IMR-90 (cell line): ENCODE measurements at regions not wholly inside any gene's neighbourhood (a gene's known extent, or its start where the extent isn't known, plus 50 kb on each side); places are given as distances from the start of the nearest gene placed in this dataset.

Experiments used
- ATAC-seq: fragments of 200-7000 bp; cut with Tn5 transposase; 2 replicates; pipeline ENCODE4 v1.9.1; 2020; ENCODE audit warnings: low read depth, mild to moderate bottlenecking, moderate library complexity
- BruUV-seq: library from RNA; stranded (reverse); fragments of 400-500 nt; replicated peaks from 2 replicates; lab custom pipeline; 2021; lab: Mats Ljungman, UMichigan
- CTCF ChIA-PET: fragments of 300-600 bp; formaldehyde crosslinking; extraction: SDS; loops from one replicate; lab custom pipeline; 2021; ENCODE audit warnings: antibody characterized with exemption; lab: Yijun Ruan, JAX
- POLR2A ChIA-PET: fragments of 300-600 bp; sonication (Branson Sonifier 250); formaldehyde crosslinking; loops from one replicate; lab custom pipeline; 2022; ENCODE audit warnings: antibody characterized with exemption; ENCODE audit not compliant: unreplicated experiment; lab: Charles Lee
- DNase-seq: peaks from one replicate; pipeline ENCODE4 v3.0.0; 2013
- H2AFZ ChIP-seq: replicated peaks from 2 replicates; pipeline ENCODE3; 2013; ENCODE audit warnings: low read length, mild to moderate bottlenecking; ENCODE audit not compliant: poor library complexity
- H2AK5ac ChIP-seq: 2 replicates; pipeline ENCODE4 v1.6.1; 2013; ENCODE audit warnings: low read depth, low read length, inconsistent platforms
- H2AK9ac ChIP-seq: replicated peaks from 2 replicates; pipeline ENCODE3; 2013; ENCODE audit warnings: mild to moderate bottlenecking, low read depth, low read length, moderate library complexity; ENCODE audit not compliant: poor library complexity
- H2BK120ac ChIP-seq: 2 replicates; pipeline ENCODE4 v1.6.1; 2013; ENCODE audit warnings: low read depth, low read length, inconsistent platforms
- H2BK15ac ChIP-seq: 3 replicates; pipeline ENCODE4 v1.6.1; 2013; ENCODE audit warnings: low read depth, low read length, inconsistent platforms
- H2BK20ac ChIP-seq: 2 replicates; pipeline ENCODE4 v1.6.1; 2013; ENCODE audit warnings: low read depth, mild to moderate bottlenecking, inconsistent platforms, low read length, moderate library complexity
- H2BK5ac ChIP-seq: 2 replicates; pipeline ENCODE4 v1.6.1; 2013; ENCODE audit warnings: mild to moderate bottlenecking, low read depth, low read length, inconsistent platforms; ENCODE audit not compliant: poor library complexity, severe bottlenecking
- H3K14ac ChIP-seq: replicated peaks from 2 replicates; pipeline ENCODE4 v1.6.1; 2013; ENCODE audit warnings: low read depth, low read length, inconsistent platforms
- H3K18ac ChIP-seq: 2 replicates; pipeline ENCODE4 v1.6.1; 2013; ENCODE audit warnings: low read depth, low read length, control low read depth
- H3K23ac ChIP-seq: 2 replicates; pipeline ENCODE4 v1.6.1; 2013; ENCODE audit warnings: low read depth, low read length, inconsistent platforms
- H3K27ac ChIP-seq: 2 replicates; pipeline ENCODE4 v1.5.1; 2013; ENCODE audit warnings: mild to moderate bottlenecking, control low read depth, low read length; ENCODE audit not compliant: insufficient read depth
- H3K27me3 ChIP-seq: 2 replicates; pipeline ENCODE4 v1.6.1; 2013; ENCODE audit warnings: low read length; ENCODE audit not compliant: control insufficient read depth, insufficient read depth
- H3K36me3 ChIP-seq: 2 replicates; pipeline ENCODE4 v1.6.1; 2013; ENCODE audit warnings: low read length, mixed read lengths; ENCODE audit not compliant: control insufficient read depth, insufficient read depth
- H3K4ac ChIP-seq: 2 replicates; pipeline ENCODE4 v1.6.1; 2013; ENCODE audit warnings: low read depth, low read length, inconsistent platforms
- H3K4me1 ChIP-seq: 2 replicates; pipeline ENCODE4 v1.6.1; 2013; ENCODE audit warnings: low read length, mixed read lengths; ENCODE audit not compliant: control insufficient read depth, insufficient read depth
- H3K4me2 ChIP-seq: 2 replicates; pipeline ENCODE4 v1.6.1; 2013; ENCODE audit warnings: low read depth, mild to moderate bottlenecking, control low read depth, low read length, moderate library complexity
- H3K4me3 ChIP-seq: 2 replicates; pipeline ENCODE4 v1.5.1; 2013; ENCODE audit warnings: low read depth, mild to moderate bottlenecking, control low read depth, low read length, moderate library complexity; ENCODE audit not compliant: insufficient read depth
- H3K56ac ChIP-seq: 2 replicates; pipeline ENCODE4 v1.6.1; 2013; ENCODE audit warnings: low read length, inconsistent platforms; ENCODE audit not compliant: insufficient read depth; ENCODE audit errors: extremely low read depth
- H3K79me1 ChIP-seq, 2 experiments: 2 replicates each; pipeline ENCODE4 v1.6.1; 2013; ENCODE audit warnings: low read length in 2 of 2, inconsistent platforms in 1 of 2, low read depth in 1 of 2
- H3K9ac ChIP-seq: 2 replicates; pipeline ENCODE4 v1.6.1; 2013; ENCODE audit warnings: low read depth, low read length, control low read depth
- H3K9me1 ChIP-seq: 2 replicates; pipeline ENCODE4 v1.6.1; 2013; ENCODE audit warnings: low read length, inconsistent platforms; ENCODE audit not compliant: insufficient read depth
- H3K9me3 ChIP-seq: 2 replicates; pipeline ENCODE4 v1.6.1; 2013; ENCODE audit warnings: low read length; ENCODE audit not compliant: control insufficient read depth, insufficient read depth
- H4K20me1 ChIP-seq: 2 replicates; pipeline ENCODE4 v1.6.1; 2013; ENCODE audit warnings: low read length, inconsistent platforms; ENCODE audit not compliant: insufficient read depth
- H4K5ac ChIP-seq: 2 replicates; pipeline ENCODE4 v1.6.1; 2013; ENCODE audit warnings: mild to moderate bottlenecking, low read depth, low read length, control low read depth
- H4K8ac ChIP-seq, 2 experiments: 2 replicates each; pipeline ENCODE4 v1.6.1; 2013; ENCODE audit warnings: low read depth in 2 of 2, low read length in 2 of 2, control low read depth in 1 of 2, inconsistent platforms in 1 of 2
- H4K91ac ChIP-seq: 2 replicates; pipeline ENCODE4 v1.6.1; 2013; ENCODE audit warnings: low read depth, low read length, inconsistent platforms; ENCODE audit not compliant: insufficient read depth
- CEBPB ChIP-seq: IDR thresholded peaks from 2 replicates; pipeline ENCODE4 v1.6.1; 2012; ENCODE audit warnings: low read depth, low read length, improper control_type of control experiment
- WGBS, 2 experiments: methylation state at CpG; one replicate each; pipeline versions ENCODE4 v1.1.5 to v1.1.7; 2013; ENCODE audit warnings: missing lambda C conversion rate in 2 of 2; ENCODE audit not compliant: insufficient read length in 1 of 2; ENCODE audit errors: extremely low coverage in 2 of 2; 5-methylcytosine and 5-hydroxymethylcytosine counted together
- dilution Hi-C: fragments of 300-500 bp; cut with HindIII; formaldehyde crosslinking; loops from one replicate; pipeline ENCODE4 v1.14.3; 2018; ENCODE audit warnings: low sequenced_read_pairs; ENCODE audit not compliant: unreplicated experiment
- in situ Hi-C: fragments of 300-500 bp; cut with MboI; formaldehyde crosslinking; loops from 3 replicates; pipeline ENCODE4 v1.14.3; 2019; ENCODE audit warnings: low sequenced_read_pairs, inconsistent platforms, mixed read lengths
- intact Hi-C: fragments of 100-400 bp; cut with micrococcal nuclease; formaldehyde crosslinking; loops from 2 replicates; pipeline ENCODE4 v1.10.0; 2022

GRCh38 chr3:153392363-153392762, 230.3 kb downstream of the RAP2B start:
- H4K5ac ChIP-seq: no peak overlapping the region
- no peak for TF ChIP-seq CEBPB
- no CpG with 5 or more reads among the region's 2 CpGs for WGBS, 2 experiments
- H3K56ac ChIP-seq: no peak overlapping the region
- no peak overlapping the region for H4K91ac ChIP-seq
- no peak overlapping the region for H3K4me2 ChIP-seq
- no peak overlapping the region for H3K4ac ChIP-seq
- no peaks in the 10 kb centered on the region for H3K4me1 ChIP-seq
- no peak overlapping the region for H3K14ac ChIP-seq
- H3K9me3 ChIP-seq: no peaks in the 10 kb centered on the region
- no peak overlapping the region for H3K23ac ChIP-seq
- no peak overlapping the region for H3K27ac ChIP-seq
- no peaks in the 10 kb centered on the region for H3K79me1 ChIP-seq
- H3K9me1 ChIP-seq: no peaks in the 10 kb centered on the region
- no peak overlapping the region for H4K8ac ChIP-seq
- intact Hi-C loops (no loop called here), dilution Hi-C loops (no loop called here), in situ Hi-C loops (no loop called here)
- H4K20me1 ChIP-seq: no peaks in the 10 kb centered on the region
- no peak overlapping the region for H2BK20ac ChIP-seq
- no peaks in the 10 kb centered on the region for H3K36me3 ChIP-seq
- H3K27me3 ChIP-seq: no peaks in the 10 kb centered on the region
- ChIA-PET POLR2A (no interaction called here), CTCF (no interaction called here)
- no peak for ATAC-seq
- no peak overlapping the region for H3K9ac ChIP-seq
- no peak overlapping the region for H2AK9ac ChIP-seq
- no peak overlapping the region for H2BK15ac ChIP-seq
- H2BK5ac ChIP-seq: no peak overlapping the region
- no peak overlapping the region for H3K4me3 ChIP-seq
- no peak overlapping the region for H2BK120ac ChIP-seq
- no peak overlapping the region for H3K18ac ChIP-seq
- no peak overlapping the region for H2AFZ ChIP-seq
- DNase-seq: no peak
- no peak overlapping the region for H2AK5ac ChIP-seq
- BruUV-seq: no TSS peak
